Endothelial cell of umbilical vein (primary cell): ENCODE measurements at regions not wholly inside any gene's neighbourhood (a gene's known extent, or its start where the extent isn't known, plus 50 kb on each side); places are given as distances from the start of the nearest gene placed in this dataset.

Experiments
- BruUV-seq: library from RNA; stranded (reverse); fragments of 400-500 nt; replicated peaks from 2 replicates; lab custom pipeline; 2021; lab: Mats Ljungman, UMichigan
- CTCF ChIA-PET: fragments of 300-600, 350-600 bp; sonication (Branson Sonifier 250); formaldehyde crosslinking; loops from one replicate; lab custom pipeline; 2021; ENCODE audit warnings: antibody characterized with exemption, inconsistent platforms; lab: Charles Lee
- POLR2A ChIA-PET: fragments of 300-600, 350-600 bp; sonication (Branson Sonifier 250); formaldehyde crosslinking; loops from one replicate; lab custom pipeline; 2021; ENCODE audit warnings: antibody characterized with exemption, inconsistent platforms; lab: Charles Lee
- DNase-seq: peaks from one replicate; pipeline ENCODE4 v3.0.0-alpha.2; 2011; ENCODE audit warnings: low read depth, low spot score
- FAIRE-seq: peaks from 2 replicates; lab custom pipeline; 2011; peaks lifted over from hg19 to GRCh38; lab: Jason Lieb, UNC
- H2AFZ ChIP-seq: 2 replicates; pipeline ENCODE4 v1.6.0; 2012; ENCODE audit warnings: low read depth, low read length, control low read depth, inconsistent platforms
- H3K27ac ChIP-seq: 2 replicates; pipeline ENCODE4 v1.5.1; 2011; ENCODE audit warnings: low read depth, mild to moderate bottlenecking, control low read depth, low read length, moderate library complexity; ENCODE audit not compliant: insufficient read depth
- H3K27me3 ChIP-seq, 2 experiments: 2 replicates each; pipeline versions ENCODE4 v1.6.0 to v1.6.1; 2011; ENCODE audit warnings: low read length in 2 of 2, mixed read lengths in 1 of 2; ENCODE audit not compliant: control insufficient read depth in 2 of 2, insufficient read depth in 2 of 2
- H3K36me3 ChIP-seq, 2 experiments: 2 replicates in 1 of 2; 3 replicates in 1 of 2; pipeline ENCODE4 v1.5.1; 2011; ENCODE audit warnings: low read length in 2 of 2, mild to moderate bottlenecking in 1 of 2, moderate library complexity in 1 of 2; ENCODE audit not compliant: control insufficient read depth in 2 of 2, insufficient read depth in 2 of 2; ENCODE audit errors: extremely low read depth in 1 of 2
- H3K4me1 ChIP-seq: 3 replicates; pipeline ENCODE4 v1.5.1; 2011; ENCODE audit warnings: mild to moderate bottlenecking, low read length; ENCODE audit not compliant: control insufficient read depth, insufficient read depth; ENCODE audit errors: extremely low read depth
- H3K4me2 ChIP-seq: 2 replicates; pipeline ENCODE4 v1.6.1; 2011; ENCODE audit warnings: low read length, control low read depth, mixed read lengths; ENCODE audit not compliant: insufficient read depth
- H3K4me3 ChIP-seq, 3 experiments: fragments of 200-600 bp in 1 of 3; sonication (generic), shearing (Covaris generic) in 1 of 3; replicated peaks in 1 of 3; 2 replicates each; pipeline ENCODE4 v1.5.1; 2011 to 2016; ENCODE audit warnings: control low read depth in 3 of 3, low read length in 3 of 3, mild to moderate bottlenecking in 2 of 3, inconsistent platforms in 1 of 3, low read depth in 1 of 3, moderate library complexity in 1 of 3; ENCODE audit not compliant: insufficient read depth in 1 of 3
- H3K79me2 ChIP-seq: 2 replicates; pipeline ENCODE4 v1.6.0; 2012; ENCODE audit warnings: low read length, inconsistent platforms; ENCODE audit not compliant: control insufficient read depth, insufficient read depth
- H3K9ac ChIP-seq: replicated peaks from 2 replicates; pipeline ENCODE3; 2011; ENCODE audit warnings: low read length, control low read depth; ENCODE audit not compliant: insufficient read depth; ENCODE audit errors: extremely low read depth
- H3K9me1 ChIP-seq: replicated peaks from 3 replicates; pipeline ENCODE4 v1.6.0; 2011; ENCODE audit warnings: mild to moderate bottlenecking, low read length; ENCODE audit not compliant: control insufficient read depth, insufficient read depth; ENCODE audit errors: extremely low read depth
- H3K9me3 ChIP-seq: replicated peaks from 2 replicates; pipeline ENCODE4 v1.5.1; 2012; ENCODE audit warnings: low read length, inconsistent platforms; ENCODE audit not compliant: control insufficient read depth, insufficient read depth
- H4K20me1 ChIP-seq: replicated peaks from 2 replicates; pipeline ENCODE3; 2011; ENCODE audit warnings: mild to moderate bottlenecking, low read length; ENCODE audit not compliant: control insufficient read depth, insufficient read depth; ENCODE audit errors: extremely low read depth
- EZH2 ChIP-seq: IDR thresholded peaks from 2 replicates; pipeline ENCODE4 v1.6.1; 2012; ENCODE audit warnings: borderline replicate concordance, low read depth, mild to moderate bottlenecking, moderate library complexity, low read length, inconsistent platforms; ENCODE audit not compliant: severe bottlenecking
- FOS ChIP-seq: IDR thresholded peaks from 2 replicates; pipeline ENCODE4 v1.6.1; 2011; ENCODE audit warnings: mild to moderate bottlenecking, low read length, moderate library complexity, borderline replicate concordance; ENCODE audit not compliant: insufficient read depth
- GATA2 ChIP-seq: IDR thresholded peaks from 2 replicates; pipeline ENCODE4 v1.7.0; 2011; ENCODE audit warnings: low read depth, mild to moderate bottlenecking, moderate library complexity, mixed read lengths, low read length; ENCODE audit not compliant: insufficient read length, insufficient read depth
- JUN ChIP-seq: IDR thresholded peaks from 2 replicates; pipeline ENCODE4 v1.6.1; 2011; ENCODE audit warnings: borderline replicate concordance, low read depth; ENCODE audit not compliant: insufficient read length, insufficient read depth
- MYC ChIP-seq: IDR thresholded peaks from one replicate; pipeline ENCODE4 v1.6.1; 2011; ENCODE audit warnings: mild to moderate bottlenecking, low read depth, low read length
- POLR2A ChIP-seq: IDR thresholded peaks from 2 replicates; pipeline ENCODE4 v1.6.1; 2012; ENCODE audit warnings: low read depth, mild to moderate bottlenecking, control low read depth, low read length
- POLR2AphosphoS5 ChIP-seq: IDR thresholded peaks from 2 replicates; pipeline ENCODE4 v1.6.1; 2012; ENCODE audit warnings: low read depth, mild to moderate bottlenecking, control low read depth, low read length, moderate library complexity; ENCODE audit not compliant: insufficient read depth
- dilution Hi-C: fragments of 300-500 bp; cut with MboI; formaldehyde crosslinking; loops from one replicate; pipeline ENCODE4 v1.15.0; 2019; ENCODE audit warnings: low sequenced_read_pairs; ENCODE audit not compliant: extremely low pct_ligation_motif_present
- intact Hi-C: fragments of 100-400 bp; cut with micrococcal nuclease; formaldehyde crosslinking; loops from one replicate; pipeline ENCODE4 v1.10.0; 2022
- TF ChIP-seq, protein P1 (sequence below), 2 donors: IDR thresholded peaks; 1 replicate in 1 of 2; 2 replicates in 1 of 2; pipeline ENCODE4 v1.5.1; 2011; ENCODE audit warnings: low read length in 2 of 2, mild to moderate bottlenecking in 2 of 2, moderate library complexity in 2 of 2, control low read depth in 1 of 2, inconsistent platforms in 1 of 2, low read depth in 1 of 2; ENCODE audit not compliant: insufficient read depth in 1 of 2; ENCODE audit errors: extremely low read depth in 1 of 2
- TF ChIP-seq, protein P2 (sequence below): IDR thresholded peaks from 2 replicates; pipeline ENCODE4 v1.6.1; 2011; ENCODE audit not compliant: insufficient read depth, insufficient read length

DNA sequence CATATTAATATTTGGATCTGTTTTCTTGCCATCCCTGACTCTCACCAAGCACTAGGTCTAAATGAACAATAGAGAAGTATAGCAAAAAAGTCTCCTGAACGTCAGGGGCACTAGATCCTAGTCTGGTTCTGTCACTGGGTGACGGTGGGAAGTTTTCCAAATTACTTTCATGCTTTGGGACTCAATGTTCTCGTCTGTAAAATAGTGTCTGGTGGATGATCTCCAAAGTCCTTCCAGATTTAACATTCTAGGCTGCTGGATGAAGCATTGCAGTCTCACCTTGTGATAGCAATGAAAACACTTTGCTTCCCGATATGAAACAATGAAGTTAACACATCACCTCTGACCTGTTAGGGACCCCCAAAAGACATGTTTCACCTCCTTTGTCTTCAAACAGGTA is 199.3 kb downstream of the SEC61B start:
- FAIRE-seq: peak; percentile 33
- CTCF ChIA-PET: no interaction called here

More for the DNA sequence above, 199.3 kb downstream of the SEC61B start:
- Histone ChIP-seq H3K9me3 (no peaks in the 10 kb centered on the region), H3K4me2 (no peak overlapping the region), H3K4me1 (peaks cover 2% of the 10 kb centered on the region), H3K4me3 (no peak overlapping the region), H2AFZ (no peak overlapping the region), H3K27ac (no peak overlapping the region), H3K27me3 (no peaks in the 10 kb centered on the region), H3K9me1 (no peaks in the 10 kb centered on the region), H3K79me2 (no peaks in the 10 kb centered on the region), H4K20me1 (no peaks in the 10 kb centered on the region), H3K9ac (no peak overlapping the region), H3K36me3 (no peaks in the 10 kb centered on the region)
- intact Hi-C loops (no loop called here), dilution Hi-C loops (no loop called here)
- POLR2A ChIA-PET: no interaction called here
- DNase-seq: no peak
- TF ChIP-seq GATA2: no peak
- TF ChIP-seq, protein P1, sequence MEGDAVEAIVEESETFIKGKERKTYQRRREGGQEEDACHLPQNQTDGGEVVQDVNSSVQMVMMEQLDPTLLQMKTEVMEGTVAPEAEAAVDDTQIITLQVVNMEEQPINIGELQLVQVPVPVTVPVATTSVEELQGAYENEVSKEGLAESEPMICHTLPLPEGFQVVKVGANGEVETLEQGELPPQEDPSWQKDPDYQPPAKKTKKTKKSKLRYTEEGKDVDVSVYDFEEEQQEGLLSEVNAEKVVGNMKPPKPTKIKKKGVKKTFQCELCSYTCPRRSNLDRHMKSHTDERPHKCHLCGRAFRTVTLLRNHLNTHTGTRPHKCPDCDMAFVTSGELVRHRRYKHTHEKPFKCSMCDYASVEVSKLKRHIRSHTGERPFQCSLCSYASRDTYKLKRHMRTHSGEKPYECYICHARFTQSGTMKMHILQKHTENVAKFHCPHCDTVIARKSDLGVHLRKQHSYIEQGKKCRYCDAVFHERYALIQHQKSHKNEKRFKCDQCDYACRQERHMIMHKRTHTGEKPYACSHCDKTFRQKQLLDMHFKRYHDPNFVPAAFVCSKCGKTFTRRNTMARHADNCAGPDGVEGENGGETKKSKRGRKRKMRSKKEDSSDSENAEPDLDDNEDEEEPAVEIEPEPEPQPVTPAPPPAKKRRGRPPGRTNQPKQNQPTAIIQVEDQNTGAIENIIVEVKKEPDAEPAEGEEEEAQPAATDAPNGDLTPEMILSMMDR (IDR thresholded peaks at IDR 0.05; ENCODE audit: extremely low read depth in 1 of 2, insufficient read depth in 1 of 2, low read depth in 1 of 2, low read length in 2 of 2): no peak
- no peak for TF ChIP-seq JUN
- TF ChIP-seq EZH2: no peak
- TF ChIP-seq, protein P2, sequence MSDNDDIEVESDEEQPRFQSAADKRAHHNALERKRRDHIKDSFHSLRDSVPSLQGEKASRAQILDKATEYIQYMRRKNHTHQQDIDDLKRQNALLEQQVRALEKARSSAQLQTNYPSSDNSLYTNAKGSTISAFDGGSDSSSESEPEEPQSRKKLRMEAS: no peak
- no peak for TF ChIP-seq MYC
- no peak for TF ChIP-seq POLR2AphosphoS5
- TF ChIP-seq POLR2A: no peak
- no peak for TF ChIP-seq FOS
- BruUV-seq: no TSS peak
